Fibroblast of skin of abdomen (primary cell): ENCODE measurements at regions not wholly inside any gene's neighbourhood (a gene's known extent, or its start where the extent isn't known, plus 50 kb on each side); places are given as distances from the start of the nearest gene placed in this dataset.
A peak's percentile ranks its signal among the peaks of the same experiment; 100 is the strongest.
"Not testable (repeated sequence)": the region's sequence is repeated elsewhere in the genome, so short reads cannot be mapped to it uniquely, and the experiment has no call there.

Experiments used
- DNase-seq: peaks from one replicate; pipeline ENCODE4 v3.0.0-alpha.2; 2013

- no peak for DNase-seq
Measured at GRCh38 chr14:66022526-66022925, 463.6 kb upstream of the CCDC196 start.

GRCh38 chr14:66025779-66026178 lies 460.4 kb upstream of the CCDC196 start:
- no peak for DNase-seq

DNA sequence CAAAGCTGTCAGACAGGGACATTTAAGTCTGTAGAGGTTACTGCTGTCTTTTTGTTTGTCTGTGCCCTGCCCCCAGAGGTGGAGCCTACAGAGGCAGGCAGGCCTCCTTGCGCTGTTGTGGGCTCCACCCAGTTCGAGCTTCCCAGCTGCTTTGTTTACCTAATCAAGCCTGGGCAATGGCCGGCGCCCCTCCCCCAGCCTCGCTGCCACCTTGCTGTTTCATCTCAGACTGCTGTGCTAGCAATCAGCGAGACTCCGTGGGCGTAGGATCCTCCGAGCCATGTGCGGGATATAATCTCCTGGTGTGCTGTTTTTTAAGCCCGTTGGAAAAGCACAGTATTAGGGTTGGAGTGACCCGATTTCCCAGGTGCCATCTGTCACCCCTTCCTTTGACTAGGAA lies 454.2 kb upstream of the CCDC196 start:
- DNase-seq, result not testable (repeated sequence)

DNA sequence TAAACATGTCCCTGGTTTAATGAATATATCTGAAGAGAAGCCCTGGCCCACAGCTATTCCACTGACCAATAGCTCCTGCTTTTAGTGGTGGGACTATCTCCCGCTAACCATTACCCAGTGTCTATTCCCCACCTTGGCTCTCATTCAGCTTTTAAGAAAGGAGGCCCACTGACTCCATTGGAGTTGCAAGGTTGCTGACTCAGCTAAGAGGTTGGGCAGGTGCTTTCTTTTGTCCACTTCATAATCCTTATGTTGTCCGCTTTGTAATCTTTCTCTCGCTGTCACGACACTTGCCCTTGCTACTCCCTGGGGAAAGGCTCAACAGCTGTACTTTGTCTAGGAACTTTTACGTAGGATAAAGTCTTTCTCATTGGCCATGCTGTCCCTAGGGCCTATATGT lies 453.4 kb upstream of the CCDC196 start:
- DNase-seq, result no peak

GRCh38 chr14:66036547-66036946 lies 449.6 kb upstream of the CCDC196 start:
- peak; percentile 3 for DNase-seq

DNA sequence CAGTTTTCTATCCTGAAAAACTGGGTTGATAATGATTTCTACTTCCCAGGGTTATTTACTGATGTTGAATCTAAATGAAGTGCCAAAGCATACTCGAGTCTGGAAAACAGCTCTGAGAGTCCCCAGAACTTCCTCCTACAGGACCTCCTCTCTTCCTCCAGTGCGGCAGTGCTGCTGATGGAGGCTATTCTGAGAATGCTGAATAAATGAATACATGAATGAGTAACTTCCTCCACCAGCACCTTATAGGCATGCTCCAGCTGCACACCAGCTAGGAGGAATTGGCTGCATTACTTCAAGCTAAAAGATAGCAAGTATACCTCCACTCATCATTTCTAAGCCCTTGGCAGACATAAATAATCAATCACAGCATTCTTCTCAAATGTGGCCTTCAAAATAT lies 448.8 kb upstream of the CCDC196 start:
- DNase-seq, result no peak

DNA sequence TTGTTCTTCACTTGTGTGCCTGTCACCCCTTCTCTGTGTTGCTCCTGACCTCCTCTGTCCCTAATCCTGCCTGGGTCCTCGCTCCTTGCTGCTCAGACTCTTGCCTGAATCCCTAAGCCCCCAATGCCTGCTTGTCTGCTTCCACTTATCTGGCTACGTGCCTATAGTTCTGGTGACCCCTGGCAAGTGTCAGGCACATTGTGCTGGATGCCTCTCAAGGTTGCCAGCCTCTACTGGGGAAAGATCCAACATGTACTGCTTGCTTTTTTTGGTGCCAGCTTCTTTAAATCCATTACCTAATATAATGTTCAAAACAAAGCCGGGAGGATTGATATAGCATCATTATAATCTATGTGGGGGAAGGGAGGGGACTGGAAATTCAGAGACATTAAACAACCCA lies 448.0 kb upstream of the CCDC196 start:
- no peak for DNase-seq

GRCh38 chr14:66038618-66039017 lies 447.6 kb upstream of the CCDC196 start:
- peak; percentile 79 for DNase-seq

DNA sequence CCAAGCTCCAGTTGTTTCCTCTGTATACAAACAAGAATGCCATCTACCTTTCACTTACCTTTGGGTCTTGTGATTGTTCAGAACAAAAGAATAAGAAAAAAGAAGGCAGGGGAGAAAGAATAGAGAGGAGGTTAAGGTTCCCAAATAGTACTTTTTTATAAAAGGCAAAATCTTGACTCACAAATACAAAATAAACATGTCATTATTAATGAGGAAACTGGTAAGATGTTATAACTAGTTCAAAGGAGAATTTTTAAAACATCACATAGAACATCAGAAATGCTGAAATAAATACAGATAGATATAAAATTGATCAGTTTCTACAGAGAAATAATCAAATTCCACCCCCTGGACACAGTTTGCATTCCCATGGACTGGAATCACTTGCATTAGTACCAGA lies 446.7 kb upstream of the CCDC196 start:
- no peak for DNase-seq

DNA sequence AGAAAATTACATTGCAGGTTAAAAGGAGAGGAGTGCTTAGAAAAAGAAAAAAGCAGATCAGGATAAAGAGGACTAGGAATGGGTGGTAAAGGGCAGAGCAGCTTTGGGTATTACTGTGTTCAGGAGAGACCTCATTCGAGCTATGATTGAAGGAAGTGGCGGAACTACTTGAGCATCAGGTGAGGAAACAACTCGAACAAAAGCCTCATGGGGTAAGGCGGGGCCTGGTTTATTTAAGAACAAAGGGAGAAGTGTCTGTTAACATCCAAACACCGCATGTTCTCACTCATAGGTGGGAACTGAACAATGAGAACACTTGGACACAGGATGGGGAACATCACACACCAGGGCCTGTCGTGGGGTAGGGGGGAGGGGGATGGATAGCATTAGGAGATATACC lies 444.6 kb upstream of the CCDC196 start:
- no peak for DNase-seq

DNA sequence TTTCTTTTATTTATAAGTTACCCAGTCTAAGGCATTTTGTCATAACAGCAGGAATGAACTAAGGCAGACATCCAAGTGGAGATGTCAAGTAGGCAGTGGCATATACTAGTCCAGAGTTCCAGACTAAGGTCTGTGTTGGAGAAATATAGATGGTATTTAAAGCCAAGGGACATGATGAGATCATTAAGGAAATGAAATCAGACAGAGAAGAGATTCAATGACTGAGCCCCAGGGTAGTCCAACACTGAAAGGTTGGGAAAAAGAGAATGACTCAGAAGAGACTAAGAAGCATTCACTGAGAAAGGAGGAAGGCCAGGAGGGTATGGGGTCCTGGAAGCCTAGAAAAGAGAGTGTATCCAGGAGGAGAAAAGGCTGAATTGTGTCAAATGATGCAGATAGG lies 442.2 kb upstream of the CCDC196 start:
- DNase-seq, result peak; percentile 71

DNA sequence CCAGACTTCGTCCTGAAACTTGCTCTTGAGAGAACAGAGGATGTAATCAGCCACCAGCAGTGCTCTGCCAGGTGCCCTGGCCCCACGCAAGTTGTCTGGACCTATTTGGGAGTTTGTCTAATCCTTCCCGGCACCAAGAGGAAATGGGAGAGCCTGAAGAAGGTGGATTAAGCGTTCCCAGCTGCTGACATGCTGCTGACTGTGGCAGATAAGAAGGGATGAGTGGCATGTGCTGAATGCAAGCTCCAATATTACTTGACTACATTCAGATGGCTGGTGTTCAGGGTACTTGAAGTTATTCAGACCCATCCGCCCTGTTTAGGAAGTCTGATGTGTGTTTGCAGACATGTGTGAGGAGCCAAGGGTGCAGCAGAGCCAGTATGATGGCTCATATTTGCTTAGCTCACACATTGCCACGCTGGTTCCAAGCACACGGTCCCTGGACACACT lies 440.6 kb upstream of the CCDC196 start:
- DNase-seq, result peak; percentile 79

DNA sequence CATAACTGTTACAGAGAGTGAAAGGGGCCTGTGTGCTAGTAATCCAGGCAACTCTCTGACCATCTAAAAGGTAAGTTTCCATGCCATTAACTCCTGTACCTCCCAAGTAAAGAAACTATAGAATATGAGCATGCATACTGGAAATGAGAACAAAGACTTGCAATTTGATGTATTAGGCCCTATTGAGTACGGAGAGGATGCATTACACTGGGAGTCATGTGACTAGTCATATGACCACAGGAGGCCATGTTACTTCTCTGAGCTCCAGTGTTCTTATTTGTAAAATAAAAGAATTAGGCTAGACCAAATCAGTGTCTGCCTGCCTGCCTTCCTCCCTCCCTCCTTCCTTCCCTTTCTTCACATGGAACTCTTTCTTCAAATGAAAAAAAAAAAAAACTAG lies 440.1 kb upstream of the CCDC196 start:
- peak; percentile 40 for DNase-seq

GRCh38 chr14:66046591-66046990 lies 439.6 kb upstream of the CCDC196 start:
- no peak for DNase-seq

- DNase-seq, result no peak
Measured at GRCh38 chr14:66056268-66056907, 429.8 kb upstream of the CCDC196 start.

- DNase-seq, result no peak
Measured at GRCh38 chr14:66056926-66057552, 429.1 kb upstream of the CCDC196 start.

DNA sequence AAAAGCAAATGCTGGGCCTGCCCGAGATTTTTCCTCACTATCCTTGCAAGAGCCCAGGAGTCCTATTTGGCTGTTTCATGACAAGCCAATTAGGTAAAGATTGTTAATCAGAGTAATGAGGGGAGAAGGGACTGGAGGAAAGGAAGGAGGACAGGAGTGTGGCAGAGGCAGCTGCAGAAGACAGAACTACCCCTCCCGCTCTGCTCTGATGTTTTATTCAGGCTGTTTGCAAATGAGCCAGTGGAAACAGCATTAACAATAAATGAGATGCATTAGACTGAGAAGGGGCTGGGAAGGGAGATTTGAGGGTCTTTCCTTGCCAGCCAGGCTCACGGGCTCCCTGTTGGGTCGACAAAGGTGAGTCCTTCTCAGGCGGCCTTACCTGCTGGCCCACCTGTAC lies 421.0 kb upstream of the CCDC196 start:
- no peak for DNase-seq

- DNase-seq, result peak; percentile 80
Measured at GRCh38 chr14:66066981-66067776, 419.0 kb upstream of the CCDC196 start.

DNA sequence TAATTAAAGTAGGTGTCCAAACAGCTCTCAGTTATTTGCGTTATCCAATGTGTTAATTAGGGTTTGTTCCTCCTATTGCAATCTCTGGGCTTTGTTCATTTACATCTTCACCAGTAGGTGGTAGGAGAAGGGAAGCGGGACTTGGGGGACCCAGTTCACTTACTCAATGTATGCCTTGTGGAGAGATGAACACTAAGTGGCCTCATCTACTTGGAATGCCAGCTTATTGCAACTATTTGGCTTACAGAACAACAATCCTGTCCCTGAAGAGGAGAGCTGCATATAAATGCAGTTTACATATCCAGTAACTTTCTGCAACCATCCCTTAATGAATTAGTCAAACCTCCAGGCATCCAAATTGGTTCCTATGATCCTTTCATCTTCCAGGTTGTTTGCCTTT lies 417.1 kb upstream of the CCDC196 start:
- DNase-seq, result peak; percentile 36

GRCh38 chr14:66069830-66070541 lies 416.2 kb upstream of the CCDC196 start:
- DNase-seq, result no peak

- peak; percentile 14 for DNase-seq
Measured at GRCh38 chr14:66070542-66071319, 415.4 kb upstream of the CCDC196 start.
